NCI-H524 (cell line): ENCODE measurements at regions not wholly inside any gene's neighbourhood (a gene's known extent, or its start where the extent isn't known, plus 50 kb on each side); places are given as distances from the start of the nearest gene placed in this dataset.

ENCODE experiments used
- DNase-seq, 2 experiments: peaks; one replicate each; lab custom pipeline; 2025; lab: John Stamatoyannopoulos, UW

DNA sequence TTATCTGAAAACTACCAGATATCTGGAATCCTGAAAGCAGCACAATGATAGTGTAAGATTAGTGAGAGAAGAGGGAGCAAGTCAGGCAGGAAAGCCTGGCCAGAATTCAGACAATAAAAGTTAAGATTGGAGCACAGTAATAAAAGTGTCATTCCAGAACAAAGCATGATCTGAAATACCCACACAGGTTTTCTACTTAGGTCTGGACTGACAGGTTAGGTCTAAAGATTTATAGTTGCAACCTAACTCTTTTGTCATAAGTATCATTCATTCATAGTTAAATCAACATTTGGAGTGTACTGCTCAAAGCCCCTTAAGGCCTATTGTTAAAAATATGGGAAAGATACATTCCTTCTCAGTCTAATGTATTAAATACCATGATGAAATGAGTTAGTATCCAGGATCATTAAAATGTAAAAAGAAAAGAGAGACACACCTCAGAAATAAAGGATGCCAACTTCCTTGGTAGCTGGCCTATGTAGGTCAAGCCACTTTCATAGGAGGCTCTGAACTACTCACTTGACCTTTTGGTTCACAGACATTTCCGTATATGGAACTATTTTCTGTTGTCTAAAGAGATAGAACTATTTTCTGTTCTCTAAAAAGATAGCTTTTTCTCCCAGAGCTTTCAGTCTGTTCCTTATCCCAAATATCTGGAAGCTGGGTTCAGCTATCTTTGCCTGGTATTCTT is 105.2 kb downstream of the FAS start:
- no peak for DNase-seq

DNA sequence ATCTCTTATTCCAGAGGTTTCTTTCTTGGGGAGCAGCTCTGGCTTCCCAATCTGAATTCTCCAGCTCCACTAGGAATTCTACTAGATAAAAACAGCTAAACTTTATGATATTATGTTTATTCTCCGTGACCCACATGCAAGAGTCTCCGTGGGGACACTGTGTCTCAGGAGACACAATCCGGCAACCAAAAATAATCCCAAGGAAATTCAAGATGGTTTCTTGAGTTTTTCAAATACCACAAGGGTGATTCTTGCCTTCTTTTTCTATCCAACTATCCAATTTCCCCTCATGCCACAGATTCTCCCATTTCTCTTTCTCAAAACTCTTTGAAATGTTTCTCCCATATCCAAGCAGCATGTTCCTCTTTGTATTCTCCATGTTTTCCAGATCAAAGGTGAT is 103.1 kb downstream of the FAS start:
- no peak for DNase-seq

DNA sequence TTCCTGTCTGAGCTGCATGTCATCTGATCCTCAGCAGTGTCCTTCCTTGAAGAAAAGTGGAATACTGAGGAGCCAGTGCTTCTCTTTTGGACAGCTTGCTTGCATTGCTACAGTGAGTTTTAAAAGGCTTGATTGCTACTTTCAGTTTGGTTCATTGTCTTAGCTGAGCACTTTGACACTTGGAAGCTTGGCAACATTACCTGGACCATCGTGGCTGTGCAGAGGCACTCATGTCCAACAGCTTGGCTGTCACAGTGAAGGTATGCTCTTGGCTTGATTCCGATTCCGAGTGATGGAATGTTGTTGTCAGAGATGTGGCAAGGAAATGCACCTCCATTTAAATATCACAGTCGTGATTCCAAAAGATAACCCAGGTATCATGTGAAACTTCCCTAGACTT is 102.4 kb downstream of the FAS start:
- no peak for DNase-seq

DNA sequence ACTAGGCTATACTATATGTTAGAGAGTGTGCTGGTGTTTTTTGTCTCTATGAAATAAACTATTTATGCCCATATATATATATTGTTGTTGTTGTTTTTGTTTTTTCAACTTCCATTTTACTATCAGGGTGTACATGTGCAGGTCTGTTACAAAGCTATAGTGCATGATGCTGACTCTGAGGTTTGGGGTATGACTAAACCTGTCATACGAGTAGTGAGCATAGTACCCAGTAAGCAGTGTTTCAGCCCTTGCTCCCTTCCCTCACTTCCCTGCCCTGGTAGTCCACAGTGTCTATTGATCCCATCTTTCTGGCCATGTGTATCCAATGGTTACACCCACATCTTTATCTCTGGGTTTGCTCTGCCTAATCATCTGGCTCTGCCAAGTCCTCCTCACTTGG is 101.8 kb downstream of the FAS start:
- no peak for DNase-seq

DNA sequence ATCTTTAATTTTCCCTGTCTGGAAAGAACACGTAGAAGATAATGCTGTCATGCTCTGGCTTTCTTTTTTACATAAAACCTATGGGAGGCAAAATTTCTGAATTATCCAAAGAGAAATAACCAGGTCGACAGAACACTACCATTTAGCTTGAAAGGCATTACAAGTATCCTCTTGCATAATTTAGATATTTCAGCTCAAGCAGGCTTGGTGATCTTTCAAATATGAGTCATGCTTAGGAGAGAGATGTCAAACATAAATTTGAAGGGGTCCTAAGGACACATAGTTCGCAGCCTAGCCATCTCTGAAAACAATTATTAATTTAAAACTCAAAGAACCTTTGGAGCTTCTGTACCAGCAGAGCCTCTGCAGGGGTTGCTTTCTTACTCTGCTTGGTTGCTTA is 100.9 kb downstream of the FAS start:
- DNase-seq, result no peak

DNA sequence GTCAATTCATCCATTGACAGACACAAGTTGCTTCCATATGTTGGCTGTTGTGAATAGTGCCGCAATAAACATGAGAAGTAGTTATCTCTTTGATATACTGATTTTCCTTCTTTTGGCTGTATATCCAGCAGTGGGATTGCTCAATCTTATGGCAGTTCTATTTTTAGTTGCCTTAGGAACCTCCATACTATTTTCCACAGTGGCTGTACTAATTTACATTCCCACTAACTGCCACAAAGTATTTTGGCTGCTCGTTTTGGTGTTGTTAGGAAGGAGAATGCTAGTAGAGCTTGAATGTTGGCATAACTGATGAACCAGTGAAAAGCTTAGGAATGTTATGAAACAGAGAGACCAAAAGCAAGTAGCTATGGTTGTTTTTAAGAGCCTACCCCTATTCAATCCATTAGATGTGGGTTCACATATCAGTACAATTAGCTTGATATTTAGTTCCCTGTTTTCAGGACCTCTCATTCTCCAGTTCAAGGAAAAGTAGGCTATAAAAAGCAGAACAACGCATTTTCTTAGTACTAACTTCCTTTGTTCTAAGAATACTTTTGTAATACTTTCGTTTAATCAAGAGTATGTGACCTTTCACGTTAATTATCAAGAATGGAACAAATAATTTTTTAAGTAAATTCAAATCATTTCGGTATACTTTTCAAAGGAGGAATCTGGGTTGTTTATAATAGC is 100.3 kb downstream of the FAS start:
- DNase-seq, result no peak

DNA sequence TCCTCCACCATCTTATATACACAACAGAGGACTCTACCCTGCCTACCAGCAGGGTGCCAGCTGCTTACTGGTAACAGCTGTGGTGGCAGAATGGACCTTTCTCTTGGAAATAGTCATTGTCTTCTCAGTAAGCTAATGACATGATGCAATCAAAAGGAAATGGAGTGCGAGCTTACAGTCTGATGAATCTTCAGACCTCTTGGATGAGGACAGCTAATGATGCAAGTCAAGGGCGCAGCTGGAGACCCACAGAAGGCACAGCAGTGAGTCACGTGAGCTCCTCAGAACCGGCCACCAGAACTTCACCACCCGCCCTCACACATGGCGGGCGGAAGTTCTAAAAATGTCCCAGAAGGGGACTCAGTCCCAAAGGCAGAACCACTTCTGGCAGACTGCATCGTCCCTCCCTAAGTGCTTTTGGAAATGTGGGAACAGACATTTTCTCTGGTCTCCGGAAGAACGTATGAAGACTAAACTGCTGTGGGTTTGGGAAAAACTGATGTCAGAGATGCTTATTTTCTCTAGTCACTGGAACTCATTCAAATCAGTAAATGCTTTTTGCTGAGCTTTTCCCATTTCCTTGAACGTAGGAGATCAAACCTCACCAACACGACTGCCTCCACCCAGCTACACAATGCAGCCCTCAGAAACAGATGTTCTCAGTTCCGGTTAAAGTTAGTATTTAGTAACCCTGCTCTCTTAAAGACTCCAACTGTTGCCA is 96.4 kb downstream of the FAS start:
- no peak for DNase-seq

DNA sequence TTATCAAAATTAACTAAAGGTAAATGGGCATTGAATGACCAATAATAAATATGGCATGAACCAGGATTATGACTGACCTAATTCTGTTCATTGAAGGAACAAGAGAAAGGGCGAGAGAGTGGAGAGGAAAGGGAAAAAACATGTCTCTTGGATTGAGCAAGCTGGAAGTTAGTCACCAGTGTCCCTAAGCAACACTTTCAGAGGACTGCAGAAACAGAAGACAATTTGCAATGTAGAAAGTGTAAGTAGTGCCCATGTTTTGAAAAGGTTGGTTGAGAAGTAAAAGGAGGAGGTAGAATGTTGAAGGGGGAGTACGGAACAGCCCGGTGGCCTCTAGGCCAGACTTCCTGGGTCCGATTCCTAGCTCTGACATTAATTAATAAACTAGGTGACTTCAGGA is 94.6 kb downstream of the FAS start:
- no peak for DNase-seq

DNA sequence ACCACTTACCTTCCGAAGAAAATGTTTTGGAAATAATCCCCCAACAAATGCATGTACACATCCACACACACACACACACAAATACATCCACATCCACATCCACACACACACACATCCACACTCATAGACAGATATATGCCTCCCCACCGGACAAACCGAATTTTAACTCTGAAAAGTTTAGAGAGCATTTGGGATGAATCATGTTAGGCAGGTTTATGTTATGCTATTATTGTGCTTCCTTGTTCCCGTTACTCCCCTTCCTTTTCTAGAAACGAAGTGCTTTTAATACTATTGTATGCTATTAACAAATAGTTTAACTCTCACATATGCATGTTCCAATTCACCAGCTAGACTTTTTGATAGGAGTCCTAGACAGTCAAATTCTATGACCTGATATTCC is 91.5 kb downstream of the FAS start:
- DNase-seq, result no peak

DNA sequence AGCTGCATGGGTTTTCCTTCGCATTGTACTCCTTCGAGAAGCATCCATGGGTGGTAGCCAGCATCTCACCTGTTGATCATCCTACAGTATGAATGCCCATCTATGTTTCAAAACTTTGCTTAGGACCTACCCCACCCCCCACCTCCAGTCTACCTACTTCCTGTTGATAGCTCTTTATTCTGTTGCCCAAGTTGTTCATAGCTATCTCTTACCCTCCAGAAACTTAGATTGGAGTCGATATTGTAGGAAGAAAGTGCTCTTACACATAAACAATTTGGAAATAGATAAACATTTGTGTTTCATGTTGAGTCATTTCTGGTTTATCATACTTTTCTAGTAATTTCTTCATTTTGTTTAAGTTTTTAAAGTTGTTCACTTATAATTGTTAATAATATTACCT is 90.1 kb downstream of the FAS start:
- no peak for DNase-seq

DNA sequence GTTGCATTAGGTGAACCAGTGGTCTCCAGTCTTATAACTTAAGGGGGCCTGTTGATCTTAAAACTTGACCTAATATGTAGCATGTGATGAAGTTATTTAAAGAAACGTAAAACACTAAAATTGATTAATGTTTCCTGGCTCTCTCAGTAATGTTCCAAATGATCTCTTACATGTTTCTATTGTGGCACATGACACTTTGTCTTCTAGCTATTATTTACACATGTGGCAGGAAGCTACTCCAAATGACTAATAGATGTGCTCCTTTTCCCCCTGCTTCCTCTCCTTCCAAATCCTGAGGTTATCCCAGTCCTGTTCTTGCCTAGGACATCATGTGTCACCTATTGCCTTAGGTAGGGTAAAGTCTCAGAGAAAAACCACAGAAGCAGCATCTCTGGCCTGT is 89.4 kb downstream of the FAS start:
- DNase-seq, result no peak

DNA sequence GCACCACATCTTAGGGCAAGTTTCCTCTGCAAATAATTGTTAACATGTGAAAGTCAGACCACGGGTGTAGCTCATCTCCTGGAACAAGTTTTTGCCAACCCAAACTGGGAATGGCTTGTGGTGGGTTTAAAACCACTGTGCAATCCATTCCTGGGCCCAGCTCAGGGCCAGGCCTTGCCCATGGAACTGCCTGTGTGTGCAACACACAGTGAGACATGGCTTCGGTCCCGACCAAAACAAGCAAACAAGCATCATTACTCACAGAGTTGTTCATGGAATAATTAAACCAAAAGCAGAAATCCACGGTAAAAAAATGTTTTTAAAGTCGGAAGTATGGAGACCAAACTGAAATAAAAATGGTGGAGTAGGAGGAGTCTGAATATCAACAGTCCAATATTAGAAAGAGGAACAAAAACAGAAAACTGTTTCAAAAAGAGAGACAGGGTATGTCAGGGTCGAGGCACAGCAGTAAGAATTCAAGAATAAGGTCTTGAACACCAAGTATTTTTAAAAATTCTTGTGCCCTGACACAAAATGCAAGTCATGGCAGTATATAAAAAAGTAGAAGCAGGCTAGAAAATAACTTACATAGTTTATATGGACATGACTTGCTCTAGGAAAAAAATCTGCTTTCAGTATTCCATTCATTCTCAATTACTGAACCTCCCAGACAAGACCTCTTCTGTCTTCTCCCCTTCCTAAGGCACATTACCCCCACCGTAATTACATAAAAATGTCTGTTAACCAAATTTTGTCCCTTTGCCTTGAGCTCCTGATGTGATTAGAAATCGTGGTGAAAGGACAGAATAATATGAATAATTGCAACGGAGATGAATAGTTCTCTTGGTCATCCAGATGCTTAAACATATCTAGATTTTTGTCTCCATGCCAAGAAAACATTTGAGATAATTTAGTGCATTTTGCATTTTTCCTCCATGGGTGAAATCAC is 88.4 kb downstream of the FAS start:
- no peak for DNase-seq

DNA sequence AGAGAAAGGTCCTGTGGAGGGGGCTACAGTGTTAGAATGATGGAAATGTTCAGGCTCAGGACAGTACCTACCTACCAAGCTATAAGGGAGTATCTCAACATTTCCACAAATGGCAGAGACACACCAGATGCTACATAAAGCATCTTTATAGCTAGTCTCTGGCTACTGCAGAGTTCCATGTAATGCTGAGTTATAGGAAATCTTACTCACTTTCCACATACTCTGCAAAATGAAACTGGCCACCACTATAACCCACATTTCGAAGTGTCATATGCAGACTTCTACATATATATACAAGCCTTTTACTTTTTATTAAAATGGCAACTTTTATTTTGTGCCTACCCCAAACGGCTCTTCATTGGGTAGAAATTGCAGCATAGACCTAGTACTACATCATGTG is 85.5 kb downstream of the FAS start:
- DNase-seq, result no peak

DNA sequence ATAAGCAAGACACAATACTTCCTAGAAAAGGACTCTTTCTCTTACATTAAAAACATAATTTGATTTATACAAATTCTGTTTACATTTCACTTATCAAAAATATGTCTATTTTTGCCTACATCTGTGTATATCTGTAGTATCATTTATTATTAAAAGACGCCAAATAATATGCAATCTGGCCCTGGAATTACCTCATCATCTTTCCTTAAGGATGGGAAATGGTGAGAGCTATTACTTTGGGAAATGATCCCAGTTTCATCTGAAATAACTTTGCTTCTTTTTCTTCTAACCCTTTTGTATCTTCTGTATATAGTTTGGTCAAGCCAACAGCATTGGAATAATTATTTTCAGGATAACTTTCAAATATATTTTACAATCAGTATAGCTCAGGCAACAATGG is 85.0 kb downstream of the FAS start:
- DNase-seq, result no peak

DNA sequence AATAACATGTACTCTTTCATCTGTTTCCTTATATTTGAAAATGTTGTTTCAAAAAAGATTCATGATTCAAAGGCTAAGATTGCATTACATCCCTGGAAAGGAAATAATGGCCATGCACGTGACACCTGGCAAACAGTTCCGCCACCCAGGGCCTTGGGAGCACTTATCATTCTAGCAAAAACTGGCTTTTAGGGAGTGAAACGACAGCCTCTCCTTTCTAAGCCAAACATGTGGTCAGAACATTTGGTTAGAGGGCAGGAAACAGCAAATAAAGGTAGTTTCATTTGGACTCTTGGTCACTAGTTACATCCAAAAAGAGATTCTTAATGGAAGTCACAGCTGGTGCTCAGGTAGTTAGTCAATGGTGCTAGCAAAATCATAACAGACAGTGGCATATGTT is 83.5 kb downstream of the FAS start:
- DNase-seq, result no peak

DNA sequence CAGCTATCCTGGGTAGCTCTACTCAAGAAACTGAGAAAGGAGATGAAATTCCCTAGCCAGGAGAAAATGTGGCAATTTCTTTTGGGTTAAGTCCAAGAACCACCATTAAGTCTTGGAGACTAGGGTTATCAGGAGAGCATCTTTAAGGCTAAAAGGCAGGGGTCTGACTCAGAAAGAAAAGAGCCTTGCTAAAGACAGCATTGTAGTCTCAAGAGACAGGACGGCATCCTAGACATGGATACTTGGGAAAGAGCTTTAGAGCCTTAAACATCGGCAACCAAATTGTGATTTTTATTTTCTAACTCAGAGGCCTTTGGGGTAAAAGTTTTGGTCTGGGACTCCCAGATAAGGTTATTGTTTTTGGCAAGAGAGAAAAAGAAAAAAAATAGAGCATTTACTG is 83.1 kb downstream of the FAS start:
- DNase-seq, result no peak

DNA sequence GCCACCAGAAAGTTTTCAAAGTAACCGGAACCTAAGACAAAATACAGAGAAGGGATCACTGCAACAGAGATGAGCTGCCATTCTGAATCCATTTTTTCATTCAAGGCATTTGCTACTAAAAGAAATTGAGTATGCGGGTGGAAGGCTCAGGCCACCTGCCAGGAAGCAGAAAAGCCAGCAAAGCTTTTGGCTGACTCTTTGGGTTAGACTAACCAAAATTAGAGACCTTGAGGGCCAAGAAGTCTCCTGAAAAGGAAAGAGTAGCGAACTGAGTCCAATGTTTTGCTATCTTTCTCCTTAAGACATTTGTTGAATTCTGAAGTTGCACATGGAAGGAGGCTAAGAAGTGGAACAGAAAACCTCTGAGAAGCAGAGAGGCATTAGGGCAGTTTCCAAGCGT is 79.0 kb downstream of the FAS start:
- no peak for DNase-seq
